Osteocyte (in vitro differentiated cells): ENCODE measurements at regions not wholly inside any gene's neighbourhood (a gene's known extent, or its start where the extent isn't known, plus 50 kb on each side); places are given as distances from the start of the nearest gene placed in this dataset.

ENCODE experiments used
- DNase-seq: peaks from one replicate; pipeline ENCODE4 v3.0.0; 2021; ENCODE audit warnings: mixed read lengths; ENCODE audit not compliant: unreplicated experiment; ENCODE audit errors: extremely low spot score
- H3K27ac Mint-ChIP-seq: one replicate; pipeline ENCODE4 v1.8.0; 2021; ENCODE audit warnings: mild to moderate bottlenecking, mixed read lengths; ENCODE audit not compliant: unreplicated experiment
- H3K27me3 Mint-ChIP-seq: one replicate; pipeline ENCODE4 v1.8.0; 2021; ENCODE audit warnings: mixed read lengths; ENCODE audit not compliant: unreplicated experiment
- H3K36me3 Mint-ChIP-seq: one replicate; pipeline ENCODE4 v1.8.0; 2021; ENCODE audit warnings: mixed read lengths; ENCODE audit not compliant: unreplicated experiment
- H3K4me1 Mint-ChIP-seq: one replicate; pipeline ENCODE4 v1.8.0; 2021; ENCODE audit warnings: mixed read lengths; ENCODE audit not compliant: unreplicated experiment
- H3K4me3 Mint-ChIP-seq: one replicate; pipeline ENCODE4 v1.8.0; 2021; ENCODE audit warnings: mild to moderate bottlenecking, moderate library complexity, mixed read lengths; ENCODE audit not compliant: unreplicated experiment
- H3K9me3 Mint-ChIP-seq: one replicate; pipeline ENCODE4 v1.8.0; 2021; ENCODE audit warnings: mixed read lengths; ENCODE audit not compliant: unreplicated experiment
- TF ChIP-seq, protein P1 (sequence below): fragments of 200-600 bp; sonication (generic); IDR thresholded peaks from 2 replicates; pipeline ENCODE4 v1.5.0; 2021; ENCODE audit warnings: antibody characterized with exemption, mild to moderate bottlenecking, moderate library complexity

DNA sequence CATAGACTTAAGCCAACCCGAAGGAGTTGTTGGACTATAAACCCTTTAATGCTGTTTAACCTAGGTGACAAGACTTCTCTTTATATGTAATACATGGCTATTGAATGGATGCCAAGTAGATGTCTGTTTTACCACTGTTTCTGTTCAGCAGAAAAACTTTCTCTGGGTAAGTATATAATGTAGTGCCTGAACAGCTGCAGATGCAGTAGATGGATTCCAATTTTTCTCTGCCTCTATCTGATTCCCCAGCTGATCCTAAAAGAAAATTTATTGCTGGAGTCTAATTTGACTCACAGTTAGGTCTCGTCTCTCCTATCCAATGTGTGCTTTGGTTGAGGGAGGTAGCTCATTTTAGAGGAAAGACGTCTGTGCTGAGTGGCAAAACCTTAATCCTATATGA is 256.5 kb upstream of the CBLB start:
- H3K27ac Mint-ChIP-seq, result peak overlapping the region; percentile 93
- H3K36me3 Mint-ChIP-seq, result no peaks in the 10 kb centered on the region
- TF ChIP-seq, protein P1, sequence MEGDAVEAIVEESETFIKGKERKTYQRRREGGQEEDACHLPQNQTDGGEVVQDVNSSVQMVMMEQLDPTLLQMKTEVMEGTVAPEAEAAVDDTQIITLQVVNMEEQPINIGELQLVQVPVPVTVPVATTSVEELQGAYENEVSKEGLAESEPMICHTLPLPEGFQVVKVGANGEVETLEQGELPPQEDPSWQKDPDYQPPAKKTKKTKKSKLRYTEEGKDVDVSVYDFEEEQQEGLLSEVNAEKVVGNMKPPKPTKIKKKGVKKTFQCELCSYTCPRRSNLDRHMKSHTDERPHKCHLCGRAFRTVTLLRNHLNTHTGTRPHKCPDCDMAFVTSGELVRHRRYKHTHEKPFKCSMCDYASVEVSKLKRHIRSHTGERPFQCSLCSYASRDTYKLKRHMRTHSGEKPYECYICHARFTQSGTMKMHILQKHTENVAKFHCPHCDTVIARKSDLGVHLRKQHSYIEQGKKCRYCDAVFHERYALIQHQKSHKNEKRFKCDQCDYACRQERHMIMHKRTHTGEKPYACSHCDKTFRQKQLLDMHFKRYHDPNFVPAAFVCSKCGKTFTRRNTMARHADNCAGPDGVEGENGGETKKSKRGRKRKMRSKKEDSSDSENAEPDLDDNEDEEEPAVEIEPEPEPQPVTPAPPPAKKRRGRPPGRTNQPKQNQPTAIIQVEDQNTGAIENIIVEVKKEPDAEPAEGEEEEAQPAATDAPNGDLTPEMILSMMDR, result no peak
- H3K27me3 Mint-ChIP-seq, result no peaks in the 10 kb centered on the region
- H3K9me3 Mint-ChIP-seq, result no peaks in the 10 kb centered on the region
- no peak for DNase-seq
- no peak overlapping the region for H3K4me3 Mint-ChIP-seq
- peaks cover 38% of the 10 kb centered on the region for H3K4me1 Mint-ChIP-seq

DNA sequence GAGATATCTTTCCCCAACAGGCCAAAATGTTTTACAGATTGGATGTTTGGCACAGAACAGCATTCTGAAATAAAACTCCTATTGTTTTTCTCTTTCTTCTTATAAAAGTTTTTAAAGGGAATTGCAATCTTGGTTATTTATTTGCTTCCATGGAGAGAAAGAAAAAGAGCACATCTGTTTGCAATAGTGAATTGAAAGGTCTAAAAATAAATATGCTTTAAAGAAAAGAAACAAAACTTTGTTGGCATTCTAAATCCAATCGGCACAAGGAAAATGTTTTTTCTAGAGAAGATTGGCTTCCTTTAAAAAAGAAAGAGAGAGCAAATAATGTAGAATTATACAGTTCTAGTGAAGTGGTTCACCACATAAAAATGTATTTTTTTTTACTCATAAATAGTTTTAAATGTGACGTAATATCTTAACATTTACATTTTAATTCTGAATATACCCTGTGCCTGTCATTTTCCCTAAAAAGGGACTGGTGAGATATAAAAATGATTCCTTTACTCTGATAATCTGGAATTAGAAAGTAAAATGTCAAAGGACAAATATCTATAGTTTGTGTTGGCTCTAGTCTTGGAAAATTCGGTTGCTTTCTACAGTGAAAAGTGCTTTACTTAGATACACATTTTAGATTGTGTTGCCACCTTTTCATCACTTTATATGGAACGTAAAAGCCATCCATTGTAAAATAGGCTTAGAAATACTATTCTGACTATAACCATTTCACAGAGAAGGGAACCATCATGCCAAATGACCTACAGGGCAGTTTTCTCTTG is 257.4 kb upstream of the CBLB start:
- DNase-seq, result no peak
- no peaks in the 10 kb centered on the region for H3K27me3 Mint-ChIP-seq
- no peaks in the 10 kb centered on the region for H3K9me3 Mint-ChIP-seq
- no peaks in the 10 kb centered on the region for H3K36me3 Mint-ChIP-seq
- H3K27ac Mint-ChIP-seq, result peak overlapping the region; percentile 93
- H3K4me1 Mint-ChIP-seq, result peaks cover 46% of the 10 kb centered on the region
- TF ChIP-seq, protein P1, result no peak
- peak overlapping the region; percentile 57 for H3K4me3 Mint-ChIP-seq

DNA sequence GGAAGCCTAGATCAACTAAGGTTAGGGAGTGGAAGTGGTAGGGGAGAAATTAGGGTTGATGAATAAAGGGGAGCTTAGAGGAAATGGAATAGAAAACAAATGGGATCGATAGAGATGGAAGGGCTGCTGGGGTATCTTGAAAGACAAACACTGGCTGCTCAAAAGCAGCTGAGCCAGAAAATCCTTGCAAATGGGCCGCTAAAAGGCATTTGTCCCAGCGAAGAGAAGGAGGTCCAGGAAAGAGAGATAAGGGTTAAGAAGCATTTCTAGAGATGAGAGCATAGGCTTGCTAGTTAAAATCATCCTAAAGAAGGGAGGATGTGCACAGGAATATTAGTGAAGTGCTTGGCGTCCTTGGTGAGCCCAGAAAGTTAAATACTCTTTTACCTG is 258.0 kb upstream of the CBLB start:
- H3K27ac Mint-ChIP-seq, result peak overlapping the region; percentile 93
- H3K4me1 Mint-ChIP-seq, result peaks cover 50% of the 10 kb centered on the region
- H3K4me3 Mint-ChIP-seq, result no peak overlapping the region
- no peaks in the 10 kb centered on the region for H3K27me3 Mint-ChIP-seq
- TF ChIP-seq, protein P1, result no peak
- no peaks in the 10 kb centered on the region for H3K9me3 Mint-ChIP-seq
- H3K36me3 Mint-ChIP-seq, result no peaks in the 10 kb centered on the region
- no peak for DNase-seq

DNA sequence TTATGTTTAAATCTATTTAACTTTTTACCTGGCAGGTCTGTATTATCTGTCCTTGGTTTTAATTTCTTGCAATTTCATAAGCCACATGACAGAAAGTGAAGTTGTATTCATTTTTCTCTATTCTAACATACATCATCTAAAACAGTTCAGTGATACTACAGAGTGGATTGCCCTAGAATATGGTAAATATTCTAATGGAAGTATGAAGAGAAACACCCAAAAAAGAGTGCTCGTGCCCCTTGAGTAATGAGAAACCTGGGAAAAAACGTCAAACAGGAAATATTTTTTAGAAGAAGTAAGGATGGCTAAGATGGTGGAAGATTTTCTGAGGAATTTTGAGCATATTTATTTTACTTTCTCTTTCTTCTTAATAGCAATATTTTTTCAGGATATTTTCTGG is 261.1 kb upstream of the CBLB start:
- H3K27me3 Mint-ChIP-seq, result no peaks in the 10 kb centered on the region
- peaks cover 57% of the 10 kb centered on the region for H3K4me1 Mint-ChIP-seq
- TF ChIP-seq, protein P1, result no peak
- H3K4me3 Mint-ChIP-seq, result no peak overlapping the region
- no peaks in the 10 kb centered on the region for H3K36me3 Mint-ChIP-seq
- no peak for DNase-seq
- peak overlapping the region; percentile 84 for H3K27ac Mint-ChIP-seq
- H3K9me3 Mint-ChIP-seq, result no peaks in the 10 kb centered on the region

DNA sequence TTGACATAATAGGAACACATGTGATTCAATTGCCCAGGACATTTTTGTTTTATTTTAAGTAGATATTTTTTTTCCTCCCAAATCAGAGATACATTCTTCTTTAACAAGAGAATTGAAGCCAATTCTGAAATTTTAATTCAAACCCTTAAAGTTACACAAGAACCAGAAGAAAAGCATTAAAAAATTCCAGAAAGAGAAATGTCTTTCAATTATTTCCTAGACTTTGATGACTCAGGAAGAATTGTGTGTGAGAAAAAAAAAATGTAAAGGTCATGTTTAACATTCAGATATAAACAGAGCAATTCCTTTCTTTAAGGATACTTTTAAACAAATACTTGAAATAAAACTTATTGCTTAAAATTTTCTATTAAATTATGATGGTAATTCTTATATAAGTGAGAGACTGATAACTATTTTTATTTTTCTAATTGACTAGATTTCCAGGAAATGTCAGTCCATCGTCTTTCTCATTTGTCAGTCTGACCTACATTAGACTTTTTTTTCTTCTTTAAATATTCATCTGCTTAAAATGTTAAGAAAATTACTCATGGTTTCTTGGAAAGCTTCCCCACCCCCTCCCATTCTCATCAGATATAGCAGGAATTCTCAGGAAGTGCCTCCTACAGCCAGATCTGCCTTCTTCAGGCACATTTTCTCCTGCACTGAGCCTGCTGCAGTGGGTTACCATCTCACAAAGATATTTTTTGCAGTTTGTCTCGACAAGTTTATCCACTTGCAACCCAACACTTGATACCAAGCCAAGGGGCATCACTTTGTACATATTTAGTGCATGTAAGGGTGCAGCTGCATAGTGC is 261.8 kb upstream of the CBLB start:
- peak overlapping the region; percentile 37 for H3K4me3 Mint-ChIP-seq
- TF ChIP-seq, protein P1, result no peak
- no peaks in the 10 kb centered on the region for H3K36me3 Mint-ChIP-seq
- H3K27ac Mint-ChIP-seq, result peak overlapping the region; percentile 84
- H3K4me1 Mint-ChIP-seq, result peaks cover 52% of the 10 kb centered on the region
- H3K9me3 Mint-ChIP-seq, result no peaks in the 10 kb centered on the region
- no peak for DNase-seq
- H3K27me3 Mint-ChIP-seq, result no peaks in the 10 kb centered on the region
